ENCODE measurements at regions not wholly inside any gene's neighbourhood (a gene's known extent, or its start where the extent isn't known, plus 50 kb on each side); places are given as distances from the start of the nearest gene placed in this dataset.

- no peak for TF ChIP-seq CTCF (IDR thresholded peaks at IDR 0.05)
- no peak for TF ChIP-seq ZFX (IDR thresholded peaks at IDR 0.05; ENCODE audit: borderline replicate concordance)
Observed at GRCh38 chr4:110840221-110840654, 217.4 kb upstream of the PITX2 start.
